HG02852 (cell line): ENCODE measurements at regions not wholly inside any gene's neighbourhood (a gene's known extent, or its start where the extent isn't known, plus 50 kb on each side); places are given as distances from the start of the nearest gene placed in this dataset.
"Not testable (repeated sequence)": the region's sequence is repeated elsewhere in the genome, so short reads cannot be mapped to it uniquely, and the experiment has no call there.

ENCODE experiments used
- ATAC-seq: cut with Tn5 transposase; IDR thresholded peaks from one replicate; pipeline ENCODE4 v1.9.1; 2021; ENCODE audit warnings: mild to moderate bottlenecking, moderate library complexity; ENCODE audit not compliant: unreplicated experiment

DNA sequence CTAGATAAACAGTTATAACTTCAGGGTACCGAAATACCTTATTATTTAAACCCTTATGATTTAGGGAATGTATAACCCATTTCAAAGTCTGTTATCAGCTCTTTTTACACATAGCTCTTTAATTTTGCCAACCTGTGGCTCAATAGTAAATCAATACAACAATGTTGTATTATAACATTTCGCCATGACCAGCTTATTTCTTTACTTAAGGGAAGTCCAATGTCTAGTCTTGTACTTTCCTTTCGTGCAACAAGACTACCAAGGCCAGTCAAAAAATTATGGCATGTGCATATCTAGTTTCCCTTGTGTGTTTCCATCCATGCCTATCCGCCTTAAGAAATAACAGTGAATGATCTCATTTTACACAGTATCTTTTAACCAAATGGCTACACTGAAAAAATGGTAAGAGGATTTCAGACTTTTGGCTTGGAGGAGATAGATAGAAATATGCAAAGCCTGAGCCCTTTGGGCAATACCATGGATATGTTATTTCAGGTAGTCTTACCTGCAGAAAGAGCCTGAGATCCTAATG is 239.5 kb upstream of the RPS23 start:
- ATAC-seq: no peak

GRCh38 chr5:82513738-82514137 is 235.6 kb upstream of the RPS23 start:
- ATAC-seq: no peak

GRCh38 chr5:82512025-82512424 is 233.9 kb upstream of the RPS23 start:
- ATAC-seq: peak; percentile 95

- ATAC-seq: no peak
Observed at GRCh38 chr5:82511134-82511533, 233.0 kb upstream of the RPS23 start.

DNA sequence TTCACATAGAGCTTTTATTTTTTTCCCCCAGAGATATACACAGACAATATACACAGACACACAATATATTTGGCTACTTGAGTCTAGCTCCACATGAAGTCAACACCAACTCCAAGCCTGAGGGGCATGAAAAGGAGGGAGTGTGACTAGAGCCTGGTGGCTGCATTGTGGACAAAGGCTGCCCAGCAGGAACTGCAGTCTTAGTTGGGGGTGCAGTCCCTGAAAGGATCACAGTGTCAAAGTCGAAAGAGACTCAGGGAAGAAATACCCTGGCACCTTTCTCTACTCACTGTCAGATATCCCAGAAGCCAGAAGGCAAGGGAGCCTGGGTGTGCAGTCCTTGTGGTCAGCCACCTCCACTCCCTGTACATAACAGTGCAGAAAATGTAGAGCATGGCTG is 231.6 kb upstream of the RPS23 start:
- no peak for ATAC-seq

GRCh38 chr5:82506390-82506789 is 228.2 kb upstream of the RPS23 start:
- not testable (repeated sequence) for ATAC-seq

- no peak for ATAC-seq
Observed at GRCh38 chr5:82499725-82500244, 221.6 kb upstream of the RPS23 start.

DNA sequence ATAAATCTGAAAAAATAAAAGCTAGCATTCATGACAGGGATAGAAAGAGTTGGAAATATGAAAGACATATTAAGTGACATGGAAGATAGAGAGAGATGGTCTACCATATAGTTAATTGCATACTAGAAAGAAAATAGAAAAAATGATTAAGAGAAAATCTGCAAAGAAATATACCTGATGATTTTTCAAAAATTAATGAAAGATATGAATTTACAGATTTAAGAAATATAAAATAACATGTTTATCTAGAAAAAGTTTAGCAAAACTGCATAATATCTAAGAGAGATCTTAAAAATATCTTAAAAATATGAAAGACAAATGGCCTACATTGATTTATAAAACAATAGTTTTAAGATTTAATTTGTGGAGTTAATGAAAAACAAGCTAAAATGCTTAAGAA is 219.1 kb upstream of the RPS23 start:
- ATAC-seq: no peak

GRCh38 chr5:82494942-82495341 is 216.8 kb upstream of the RPS23 start:
- ATAC-seq: no peak

DNA sequence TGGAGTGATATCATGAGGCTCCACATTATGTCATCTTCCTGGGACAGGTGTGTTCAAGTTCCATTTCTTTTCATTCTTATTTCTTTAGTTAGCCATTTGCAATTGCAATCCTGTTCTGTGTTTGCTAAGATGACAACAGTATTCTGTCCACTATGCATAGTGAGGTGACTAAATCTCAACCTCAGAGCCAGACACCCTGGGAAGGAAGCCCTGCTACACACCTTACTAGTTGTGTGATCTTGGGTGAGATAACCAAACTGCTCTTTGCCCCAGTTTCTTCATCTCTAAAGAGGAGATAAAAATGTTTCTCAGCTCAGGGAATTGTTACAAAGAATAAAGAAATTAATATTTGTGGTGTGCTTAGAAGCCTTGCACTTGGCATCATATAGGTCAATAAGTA is 215.1 kb upstream of the RPS23 start:
- ATAC-seq: no peak

DNA sequence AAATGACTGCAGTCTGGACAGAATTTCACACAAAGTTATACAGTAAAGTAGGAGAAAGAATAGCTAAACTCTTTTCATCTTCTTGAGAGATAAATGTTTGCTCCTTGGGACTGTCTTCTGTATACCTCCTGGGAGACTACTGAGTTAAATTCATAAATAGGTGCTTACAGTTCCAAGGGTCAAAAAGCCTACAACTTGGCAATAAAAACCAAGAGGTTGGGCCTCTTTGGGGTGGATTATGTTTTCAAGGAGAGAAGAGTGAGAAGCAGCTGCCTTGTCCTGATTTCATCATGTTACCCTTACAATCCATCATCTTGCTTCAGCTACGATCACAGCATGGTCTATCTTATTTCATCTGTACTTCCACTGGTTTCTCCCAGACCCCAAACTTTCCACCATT is 213.2 kb upstream of the RPS23 start:
- no peak for ATAC-seq

DNA sequence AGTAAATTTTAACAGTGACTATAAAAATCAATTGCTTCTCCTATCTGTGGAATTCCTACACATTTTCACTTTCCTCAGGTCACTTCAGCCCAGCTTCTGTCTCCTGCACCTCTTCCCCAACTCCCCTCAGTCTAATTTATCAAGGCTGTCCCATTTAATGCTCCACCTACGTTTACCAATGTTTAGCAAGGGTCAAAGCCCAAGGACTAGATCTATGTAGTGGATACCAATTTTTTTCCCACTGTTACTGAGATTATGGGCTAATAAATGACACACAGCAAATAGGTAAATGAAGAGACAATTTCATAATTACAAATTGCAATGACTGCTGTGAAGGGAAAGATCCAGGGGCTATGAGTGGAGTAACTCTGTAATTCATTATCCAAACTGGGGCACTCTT is 211.5 kb upstream of the RPS23 start:
- no peak for ATAC-seq

DNA sequence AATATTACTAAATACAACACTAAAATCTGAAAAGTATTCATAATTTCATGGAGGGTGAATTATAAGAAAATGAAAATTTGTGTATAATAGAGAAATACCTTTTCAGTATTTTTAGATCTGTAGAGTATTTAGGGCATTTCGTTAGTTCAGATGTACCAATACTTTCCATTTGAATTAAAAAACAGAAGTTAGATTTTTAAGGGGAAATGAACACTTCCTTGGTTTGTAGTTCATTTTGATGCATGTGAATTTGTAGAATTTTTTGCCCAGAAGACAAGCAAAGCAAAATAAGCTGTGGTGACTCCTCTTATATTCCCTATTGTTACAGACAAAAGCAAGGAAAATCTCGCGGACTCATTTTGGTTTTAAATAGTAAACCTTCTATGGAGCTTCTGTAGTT is 209.0 kb upstream of the RPS23 start:
- ATAC-seq: no peak

DNA sequence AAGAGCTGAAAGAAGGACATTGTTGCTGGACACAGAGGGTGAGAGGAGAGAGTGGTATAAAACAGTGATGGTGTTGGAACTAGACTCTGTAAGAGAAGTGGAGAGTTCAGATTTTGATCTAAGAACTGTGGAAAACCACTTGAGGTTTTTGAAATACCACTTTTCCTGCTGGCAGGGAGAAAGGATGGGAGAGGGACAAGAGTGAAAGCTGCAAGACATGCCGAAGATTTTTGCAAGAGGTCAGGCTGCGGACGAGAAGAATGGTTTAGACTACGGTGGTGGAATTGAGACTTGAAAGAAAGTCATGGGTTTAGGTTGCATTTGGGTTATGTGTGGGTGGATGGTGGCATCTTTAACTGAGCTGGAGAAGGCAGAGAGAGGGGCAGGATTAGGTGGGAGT is 202.2 kb upstream of the RPS23 start:
- no peak for ATAC-seq

- ATAC-seq: no peak
Observed at GRCh38 chr5:82476155-82476554, 198.0 kb upstream of the RPS23 start.

GRCh38 chr5:82473262-82473661 is 195.1 kb upstream of the RPS23 start:
- no peak for ATAC-seq

DNA sequence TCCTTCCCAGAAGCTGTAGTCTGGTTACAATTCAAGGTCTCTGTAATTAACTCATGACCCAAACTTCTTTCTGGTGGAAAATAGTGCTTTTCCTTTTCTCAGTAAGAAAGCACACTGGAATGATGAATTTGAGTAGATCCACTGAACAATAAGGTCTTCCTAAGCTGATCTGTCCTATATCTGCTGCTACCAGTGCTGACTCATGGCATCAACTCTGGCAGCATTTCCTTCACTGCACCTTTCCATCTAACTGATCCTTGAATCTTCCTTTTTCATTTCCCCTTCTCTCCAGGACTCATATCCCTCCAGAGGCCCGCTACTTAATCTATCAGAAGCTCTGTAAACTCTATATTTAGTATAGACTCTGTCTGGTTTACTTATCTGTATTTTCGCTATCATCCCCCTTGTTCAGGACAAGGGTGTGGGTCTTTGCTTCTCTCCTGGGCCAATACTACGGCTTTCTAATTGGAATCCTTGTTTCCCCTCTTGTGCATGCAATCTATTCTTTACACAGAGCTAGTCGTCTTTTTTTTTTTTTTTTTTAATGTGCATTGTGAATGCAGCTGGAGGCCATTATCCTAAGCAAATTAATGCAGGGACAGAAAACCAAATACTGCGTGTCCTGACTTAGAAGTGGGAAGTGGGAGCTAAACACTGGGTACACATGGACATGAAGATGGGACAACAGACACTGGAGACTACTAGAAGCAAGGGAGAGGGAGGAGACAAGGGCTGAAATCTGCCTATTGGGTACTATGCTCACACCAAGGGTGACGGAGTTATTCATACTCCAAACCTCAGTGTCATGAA is 192.2 kb upstream of the RPS23 start:
- ATAC-seq: no peak

GRCh38 chr5:82466986-82467561 is 188.9 kb upstream of the RPS23 start:
- no peak for ATAC-seq

DNA sequence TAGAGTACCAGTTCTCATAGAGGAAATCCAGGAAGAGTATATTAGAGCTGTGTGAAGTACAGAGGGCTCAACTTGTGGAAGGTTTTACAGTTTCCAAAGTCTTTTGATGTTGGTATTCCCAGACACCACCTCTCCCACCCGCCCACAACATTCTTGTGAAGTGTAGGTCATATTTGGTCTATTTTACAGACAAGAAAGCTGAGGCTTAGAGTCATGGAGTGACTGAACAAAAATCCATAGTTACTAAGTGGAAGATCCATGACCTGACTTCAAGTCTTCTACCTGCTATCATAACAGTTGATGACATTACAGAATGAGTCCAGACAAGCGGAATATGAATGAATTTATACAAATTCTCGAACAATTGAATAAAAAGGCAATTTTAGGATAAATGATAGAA is 187.1 kb upstream of the RPS23 start:
- no peak for ATAC-seq

DNA sequence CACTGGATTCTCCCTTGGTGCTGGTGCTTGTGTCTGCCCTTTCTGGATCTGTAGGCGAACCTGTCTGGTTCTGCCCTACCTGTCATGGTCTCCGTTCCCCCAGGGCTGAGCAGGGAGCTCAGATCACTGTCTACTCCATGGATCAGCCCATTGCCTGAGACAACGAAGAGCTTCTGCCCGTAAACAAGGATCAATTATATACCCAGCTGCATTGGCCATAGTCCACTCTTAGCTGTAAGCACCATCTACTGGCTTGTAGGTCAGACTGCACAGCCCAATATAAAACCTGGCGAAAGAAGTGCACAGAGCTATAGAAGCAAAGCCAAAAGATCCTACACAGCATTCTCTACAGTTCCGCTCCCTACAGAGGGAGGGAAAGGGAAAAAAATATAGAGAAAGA is 181.5 kb upstream of the RPS23 start:
- no peak for ATAC-seq

DNA sequence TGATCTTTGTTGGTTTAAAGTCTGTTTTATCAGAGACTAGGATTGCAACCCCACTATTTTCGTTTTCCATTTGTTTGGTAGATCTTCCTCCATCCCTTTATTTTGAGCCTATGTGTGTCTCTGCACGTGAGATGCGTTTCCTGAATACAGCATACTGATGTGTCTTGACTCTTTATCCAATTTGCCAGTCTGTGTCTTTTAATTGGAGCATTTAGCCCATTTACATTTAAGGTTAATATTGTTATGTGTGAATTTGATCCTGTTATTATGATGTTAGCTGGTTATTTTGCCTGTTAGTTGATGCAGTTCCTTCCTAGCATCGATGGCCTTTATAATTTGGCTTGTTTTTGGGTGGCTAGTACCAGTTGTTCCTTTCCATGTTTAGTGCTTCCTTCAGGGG is 177.2 kb upstream of the RPS23 start:
- not testable (repeated sequence) for ATAC-seq

DNA sequence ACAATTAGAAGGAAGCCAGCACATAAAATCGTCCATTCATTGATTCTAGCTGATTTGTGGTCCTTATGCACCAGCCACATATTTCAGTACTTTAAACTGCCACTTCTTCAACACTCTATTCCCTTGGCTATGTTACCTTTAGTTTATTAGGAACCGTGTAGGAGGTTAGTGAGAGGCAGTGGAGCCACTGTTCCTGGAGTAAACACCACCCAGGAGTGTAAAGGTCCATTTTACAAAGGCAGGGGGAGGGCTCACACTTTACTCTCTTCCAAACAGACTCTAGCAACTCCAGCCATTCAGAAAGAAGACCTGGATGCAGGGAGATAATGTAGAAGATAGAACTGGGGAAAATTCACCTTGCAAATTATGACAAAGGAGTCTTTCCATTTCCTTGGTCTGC is 170.2 kb upstream of the RPS23 start:
- ATAC-seq: no peak
